ENCODE measurements at regions not wholly inside any gene's neighbourhood (a gene's known extent, or its start where the extent isn't known, plus 50 kb on each side); places are given as distances from the start of the nearest gene placed in this dataset.

GRCh38 chr15:79773128-79773527 lies 123.7 kb downstream of the MTHFS start:
- TF ChIP-seq ZNF274 (IDR thresholded peaks at IDR 0.05; ENCODE audit: low read depth, low read length): no peak
- TF ChIP-seq SUZ12 (IDR thresholded peaks at IDR 0.05; ENCODE audit: extremely low read depth, insufficient read depth, insufficient read length): no peak
- TF ChIP-seq YY1 (IDR thresholded peaks at IDR 0.05; ENCODE audit: insufficient read depth, insufficient read length): no peak
